Liver (tissue), 3 donors: ENCODE measurements at regions not wholly inside any gene's neighbourhood (a gene's known extent, or its start where the extent isn't known, plus 50 kb on each side); places are given as distances from the start of the nearest gene placed in this dataset.

Source experiments
- FOXA1 ChIP-seq: IDR thresholded peaks from 2 replicates; pipeline ENCODE4 v1.6.1; 2016; ENCODE audit warnings: antibody characterized with exemption
- GABPA ChIP-seq, 2 donors: IDR thresholded peaks in 1 of 2; conservative IDR thresholded peaks in 1 of 2; 2 replicates each; pipeline ENCODE4 v1.6.1; 2016; ENCODE audit warnings: antibody characterized with exemption in 2 of 2, mild to moderate bottlenecking in 1 of 2, moderate library complexity in 1 of 2
- HNF4A ChIP-seq, 2 donors: conservative IDR thresholded peaks; 2 replicates each; pipeline ENCODE4 v1.6.1; 2016; ENCODE audit warnings: antibody characterized with exemption in 2 of 2, mild to moderate bottlenecking in 2 of 2
- JUND ChIP-seq, 2 donors: IDR thresholded peaks; 2 replicates each; pipeline ENCODE4 v1.6.1; 2016; ENCODE audit warnings: antibody characterized with exemption in 2 of 2
- NR2F2 ChIP-seq: IDR thresholded peaks from 2 replicates; pipeline ENCODE4 v1.6.1; 2016; ENCODE audit warnings: antibody characterized with exemption
- RAD21 ChIP-seq, 2 donors: IDR thresholded peaks; 2 replicates each; pipeline ENCODE4 v1.6.1; 2016; ENCODE audit warnings: antibody characterized with exemption in 2 of 2, mild to moderate bottlenecking in 2 of 2
- SP1 ChIP-seq: IDR thresholded peaks from 2 replicates; pipeline ENCODE4 v1.6.1; 2018; ENCODE audit warnings: antibody characterized with exemption, mild to moderate bottlenecking
- TF ChIP-seq, protein P1 (sequence below): fragments of 150-350 bp; IDR thresholded peaks from 2 replicates; pipeline ENCODE4 v1.5.1; 2017; ENCODE audit warnings: improper control_type of control experiment, low read depth, low read length; ENCODE audit not compliant: missing input control
- TF ChIP-seq, protein P2 (sequence below): IDR thresholded peaks from 2 replicates; pipeline ENCODE4 v1.6.1; 2016; ENCODE audit warnings: antibody characterized with exemption
- TF ChIP-seq, protein P3 (sequence below): IDR thresholded peaks from 2 replicates; pipeline ENCODE4 v1.6.1; 2016; ENCODE audit warnings: antibody characterized with exemption
- donor health status: healthy.
- donor health status: healthy.

DNA sequence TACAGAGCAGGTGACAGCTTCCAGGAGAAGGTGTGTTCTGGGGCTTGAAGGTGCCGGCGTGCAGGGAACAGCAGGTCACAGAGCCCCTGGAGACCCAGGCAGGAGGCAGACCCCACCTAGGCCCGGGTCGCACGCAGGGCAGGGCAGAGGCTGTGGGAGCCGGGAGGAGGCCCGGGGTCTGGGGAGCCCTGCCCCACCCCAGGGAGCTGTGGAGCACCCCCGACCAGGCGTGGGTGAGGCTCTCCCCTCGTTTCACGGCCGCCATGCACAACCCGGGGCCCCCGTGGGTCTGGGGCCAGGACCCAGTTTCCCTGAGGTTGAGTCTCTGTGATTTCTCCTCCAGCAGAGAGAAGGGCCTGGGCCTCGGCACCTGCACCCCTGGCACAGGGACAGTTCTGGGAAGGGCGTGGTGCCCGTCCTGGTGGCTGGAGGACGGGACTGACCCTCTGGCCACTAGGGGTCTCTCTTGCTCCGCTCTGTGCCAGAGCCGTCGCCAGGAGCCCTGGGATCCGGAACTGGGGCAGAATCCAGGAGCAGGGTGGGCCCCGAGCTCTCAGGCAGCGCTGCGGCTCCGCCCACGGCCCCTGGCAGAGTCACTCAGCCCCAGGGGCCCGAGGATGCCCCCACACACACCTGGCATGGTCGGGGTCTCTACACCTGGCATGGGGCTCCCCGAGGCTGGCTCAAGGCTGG lies 75.2 kb upstream of the FBRSL1 start:
- TF ChIP-seq, protein P1, sequence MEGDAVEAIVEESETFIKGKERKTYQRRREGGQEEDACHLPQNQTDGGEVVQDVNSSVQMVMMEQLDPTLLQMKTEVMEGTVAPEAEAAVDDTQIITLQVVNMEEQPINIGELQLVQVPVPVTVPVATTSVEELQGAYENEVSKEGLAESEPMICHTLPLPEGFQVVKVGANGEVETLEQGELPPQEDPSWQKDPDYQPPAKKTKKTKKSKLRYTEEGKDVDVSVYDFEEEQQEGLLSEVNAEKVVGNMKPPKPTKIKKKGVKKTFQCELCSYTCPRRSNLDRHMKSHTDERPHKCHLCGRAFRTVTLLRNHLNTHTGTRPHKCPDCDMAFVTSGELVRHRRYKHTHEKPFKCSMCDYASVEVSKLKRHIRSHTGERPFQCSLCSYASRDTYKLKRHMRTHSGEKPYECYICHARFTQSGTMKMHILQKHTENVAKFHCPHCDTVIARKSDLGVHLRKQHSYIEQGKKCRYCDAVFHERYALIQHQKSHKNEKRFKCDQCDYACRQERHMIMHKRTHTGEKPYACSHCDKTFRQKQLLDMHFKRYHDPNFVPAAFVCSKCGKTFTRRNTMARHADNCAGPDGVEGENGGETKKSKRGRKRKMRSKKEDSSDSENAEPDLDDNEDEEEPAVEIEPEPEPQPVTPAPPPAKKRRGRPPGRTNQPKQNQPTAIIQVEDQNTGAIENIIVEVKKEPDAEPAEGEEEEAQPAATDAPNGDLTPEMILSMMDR: peak; percentile 93
- no peak for TF ChIP-seq JUND (IDR thresholded peaks at IDR 0.05)
- TF ChIP-seq RAD21 (IDR thresholded peaks at IDR 0.05): peak; percentile 93 to 97
- TF ChIP-seq, protein P2, sequence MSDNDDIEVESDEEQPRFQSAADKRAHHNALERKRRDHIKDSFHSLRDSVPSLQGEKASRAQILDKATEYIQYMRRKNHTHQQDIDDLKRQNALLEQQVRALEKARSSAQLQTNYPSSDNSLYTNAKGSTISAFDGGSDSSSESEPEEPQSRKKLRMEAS: no peak
- no peak for TF ChIP-seq FOXA1
- TF ChIP-seq SP1: no peak
- TF ChIP-seq NR2F2: no peak
- TF ChIP-seq, protein P3, sequence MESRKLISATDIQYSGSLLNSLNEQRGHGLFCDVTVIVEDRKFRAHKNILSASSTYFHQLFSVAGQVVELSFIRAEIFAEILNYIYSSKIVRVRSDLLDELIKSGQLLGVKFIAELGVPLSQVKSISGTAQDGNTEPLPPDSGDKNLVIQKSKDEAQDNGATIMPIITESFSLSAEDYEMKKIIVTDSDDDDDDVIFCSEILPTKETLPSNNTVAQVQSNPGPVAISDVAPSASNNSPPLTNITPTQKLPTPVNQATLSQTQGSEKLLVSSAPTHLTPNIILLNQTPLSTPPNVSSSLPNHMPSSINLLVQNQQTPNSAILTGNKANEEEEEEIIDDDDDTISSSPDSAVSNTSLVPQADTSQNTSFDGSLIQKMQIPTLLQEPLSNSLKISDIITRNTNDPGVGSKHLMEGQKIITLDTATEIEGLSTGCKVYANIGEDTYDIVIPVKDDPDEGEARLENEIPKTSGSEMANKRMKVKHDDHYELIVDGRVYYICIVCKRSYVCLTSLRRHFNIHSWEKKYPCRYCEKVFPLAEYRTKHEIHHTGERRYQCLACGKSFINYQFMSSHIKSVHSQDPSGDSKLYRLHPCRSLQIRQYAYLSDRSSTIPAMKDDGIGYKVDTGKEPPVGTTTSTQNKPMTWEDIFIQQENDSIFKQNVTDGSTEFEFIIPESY: no peak
- no peak for TF ChIP-seq HNF4A (conservative IDR thresholded peaks at IDR 0.05)
- TF ChIP-seq GABPA (IDR thresholded peaks at IDR 0.05 in 1 of 2, conservative IDR thresholded peaks at IDR 0.05 in 1 of 2): no peak
